H9 (cell line): ENCODE measurements at regions not wholly inside any gene's neighbourhood (a gene's known extent, or its start where the extent isn't known, plus 50 kb on each side); places are given as distances from the start of the nearest gene placed in this dataset.

ENCODE experiments used
- DNase-seq: peaks from one replicate; pipeline ENCODE4 v3.0.0-alpha.2; 2017
- H2AFZ ChIP-seq: one replicate; pipeline ENCODE4 v1.6.1; 2013; ENCODE audit warnings: mild to moderate bottlenecking, low read length, control low read depth, moderate library complexity
- H2AK5ac ChIP-seq: 2 replicates; pipeline ENCODE4 v1.6.1; 2013; ENCODE audit warnings: low read length, control low read depth, mixed read lengths; ENCODE audit not compliant: insufficient read length
- H2BK120ac ChIP-seq: one replicate; pipeline ENCODE4 v1.6.1; 2013; ENCODE audit warnings: low read depth, mild to moderate bottlenecking, low read length, control low read depth, inconsistent platforms; ENCODE audit not compliant: poor library complexity, severe bottlenecking
- H2BK12ac ChIP-seq: 2 replicates; pipeline ENCODE4 v1.6.1; 2013; ENCODE audit warnings: low read length, control low read depth, mixed read lengths, low read depth; ENCODE audit not compliant: insufficient read length
- H2BK15ac ChIP-seq: 2 replicates; pipeline ENCODE4 v1.6.1; 2013; ENCODE audit warnings: low read depth, low read length, control low read depth
- H2BK20ac ChIP-seq: one replicate; pipeline ENCODE4 v1.6.1; 2013; ENCODE audit warnings: low read depth, mild to moderate bottlenecking, low read length, control low read depth, inconsistent platforms; ENCODE audit not compliant: poor library complexity, severe bottlenecking
- H2BK5ac ChIP-seq: 2 replicates; pipeline ENCODE4 v1.6.1; 2013; ENCODE audit warnings: low read length, control low read depth, mixed read lengths; ENCODE audit not compliant: insufficient read length
- H3K14ac ChIP-seq: 2 replicates; pipeline ENCODE4 v1.6.1; 2013; ENCODE audit warnings: low read length, control low read depth; ENCODE audit not compliant: insufficient read depth
- H3K18ac ChIP-seq: 2 replicates; pipeline ENCODE4 v1.6.1; 2013; ENCODE audit warnings: low read depth, mild to moderate bottlenecking, mixed read lengths, low read length, control low read depth; ENCODE audit not compliant: insufficient read length
- H3K23ac ChIP-seq: 2 replicates; pipeline ENCODE4 v1.6.1; 2013; ENCODE audit warnings: low read length, control low read depth, mixed read lengths, low read depth; ENCODE audit not compliant: insufficient read length
- H3K23me2 ChIP-seq: 2 replicates; pipeline ENCODE4 v1.6.1; 2013; ENCODE audit warnings: low read depth, mild to moderate bottlenecking, mixed read lengths, low read length, control low read depth; ENCODE audit not compliant: insufficient read length, poor library complexity, severe bottlenecking
- H3K27ac ChIP-seq: 2 replicates; pipeline ENCODE4 v1.5.1; 2013; ENCODE audit warnings: low read length, control low read depth, mixed read lengths, low read depth; ENCODE audit not compliant: insufficient read length
- H3K27me3 ChIP-seq: 2 replicates; pipeline ENCODE4 v1.6.1; 2013; ENCODE audit warnings: low read length, control low read depth, inconsistent platforms; ENCODE audit not compliant: insufficient read depth
- H3K4ac ChIP-seq: 2 replicates; pipeline ENCODE4 v1.6.1; 2013; ENCODE audit warnings: low read depth, mild to moderate bottlenecking, control low read depth, inconsistent platforms, low read length, moderate library complexity
- H3K4me1 ChIP-seq: 2 replicates; pipeline ENCODE4 v1.6.1; 2013; ENCODE audit warnings: low read length, control low read depth, inconsistent platforms; ENCODE audit not compliant: insufficient read depth
- H3K4me2 ChIP-seq: 2 replicates; pipeline ENCODE4 v1.6.1; 2013; ENCODE audit warnings: low read length, control low read depth, mixed read lengths; ENCODE audit not compliant: insufficient read length, insufficient read depth
- H3K56ac ChIP-seq: 2 replicates; pipeline ENCODE4 v1.6.1; 2013; ENCODE audit warnings: low read depth, mild to moderate bottlenecking, mixed read lengths, low read length, control low read depth; ENCODE audit not compliant: insufficient read length
- H3K79me1 ChIP-seq: 2 replicates; pipeline ENCODE4 v1.6.1; 2013; ENCODE audit warnings: low read depth, mild to moderate bottlenecking, moderate library complexity, low read length, control low read depth, inconsistent platforms; ENCODE audit not compliant: insufficient read depth, poor library complexity, severe bottlenecking
- H3K79me2 ChIP-seq: 2 replicates; pipeline ENCODE4 v1.6.1; 2013; ENCODE audit warnings: low read length, control low read depth, inconsistent platforms; ENCODE audit not compliant: insufficient read depth
- H3K9ac ChIP-seq: 2 replicates; pipeline ENCODE4 v1.6.1; 2013; ENCODE audit warnings: low read length, control low read depth, mixed read lengths; ENCODE audit not compliant: insufficient read length; ENCODE audit errors: extremely low read depth
- H3K9me3 ChIP-seq: one replicate; pipeline ENCODE4 v1.6.1; 2013; ENCODE audit warnings: low read depth, low read length, inconsistent platforms; ENCODE audit not compliant: control insufficient read depth
- H3T11ph ChIP-seq: one replicate; pipeline ENCODE4 v1.6.1; 2013; ENCODE audit warnings: mild to moderate bottlenecking, low read length, control low read depth, inconsistent platforms
- H4K20me1 ChIP-seq: one replicate; pipeline ENCODE4 v1.6.1; 2013; ENCODE audit not compliant: control insufficient read depth, insufficient read length, insufficient read depth
- H4K5ac ChIP-seq: 2 replicates; pipeline ENCODE4 v1.6.1; 2013; ENCODE audit warnings: low read depth, mild to moderate bottlenecking, mixed read lengths, low read length, control low read depth; ENCODE audit not compliant: insufficient read length
- H4K8ac ChIP-seq: replicated peaks from 2 replicates; pipeline ENCODE4 v1.6.1; 2013; ENCODE audit warnings: low read length, control low read depth, mixed read lengths, low read depth; ENCODE audit not compliant: insufficient read length
- H4K91ac ChIP-seq: 2 replicates; pipeline ENCODE4 v1.6.1; 2013; ENCODE audit warnings: low read depth, mild to moderate bottlenecking, moderate library complexity, mixed read lengths, low read length, control low read depth; ENCODE audit not compliant: insufficient read length
- H3K27ac Mint-ChIP-seq, 3 experiments: 2 replicates in 2 of 3; 3 replicates in 1 of 3; pipeline ENCODE4 v1.8.0; 2020 to 2021; ENCODE audit warnings: mixed read lengths in 3 of 3, mild to moderate bottlenecking in 1 of 3, moderate library complexity in 1 of 3
- H3K27me3 Mint-ChIP-seq: 2 replicates; pipeline ENCODE4 v1.8.0; 2021; ENCODE audit warnings: low read depth, mild to moderate bottlenecking, moderate library complexity, mixed read lengths
- H3K36me3 Mint-ChIP-seq, 3 experiments: 2 replicates in 2 of 3; 3 replicates in 1 of 3; pipeline ENCODE4 v1.8.0; 2020 to 2021; ENCODE audit warnings: low read depth in 3 of 3, mixed read lengths in 3 of 3; ENCODE audit not compliant: insufficient read depth in 1 of 3
- H3K4me1 Mint-ChIP-seq, 2 experiments: 2 replicates each; pipeline ENCODE4 v1.8.0; 2020; ENCODE audit warnings: mixed read lengths in 2 of 2
- H3K4me3 Mint-ChIP-seq, 2 experiments: 2 replicates in 1 of 2; 3 replicates in 1 of 2; pipeline ENCODE4 v1.8.0; 2020 to 2021; ENCODE audit warnings: mild to moderate bottlenecking in 2 of 2, mixed read lengths in 2 of 2, moderate library complexity in 1 of 2
- H3K9me3 Mint-ChIP-seq, 2 experiments: 2 replicates in 1 of 2; 3 replicates in 1 of 2; pipeline ENCODE4 v1.8.0; 2020; ENCODE audit warnings: mild to moderate bottlenecking in 2 of 2, mixed read lengths in 2 of 2, moderate library complexity in 1 of 2
- WGBS: extraction: QIAGEN DNeasy Blood & Tissue Kit; methylation state at CpG from one replicate; pipeline ENCODE4 v1.1.7; 2013; ENCODE audit warnings: missing lambda C conversion rate, low lambda C conversion rate, mixed read lengths; ENCODE audit not compliant: insufficient read length; ENCODE audit errors: extremely low coverage; 5-methylcytosine and 5-hydroxymethylcytosine counted together
- TF ChIP-seq, protein P1 (sequence below): fragments of 200-600 bp; sonication (generic); conservative IDR thresholded peaks from 3 replicates; pipeline ENCODE4 v1.8.0; 2021; ENCODE audit warnings: antibody characterized with exemption, mild to moderate bottlenecking

- whole genome bisulfite sequencing = no CpG with 5 or more reads among the region's 6 CpGs
These were observed 154.4 kb downstream of the OMA1 start for GRCh38 chr1:58392083-58392482.

More at GRCh38 chr1:58392083-58392482, 154.4 kb downstream of the OMA1 start:
- Histone ChIP-seq H3K56ac (no peak overlapping the region), H2AFZ (no peak overlapping the region), H3K4ac (no peak overlapping the region), H3K14ac (no peak overlapping the region), H2AK5ac (no peak overlapping the region), H3K9ac (no peak overlapping the region), H2BK15ac (no peak overlapping the region), H3T11ph (no peak overlapping the region), H4K91ac (no peak overlapping the region), H3K27me3 (no peaks in the 10 kb centered on the region), H3K27ac (no peak overlapping the region), H4K5ac (no peak overlapping the region), H2BK20ac (no peak overlapping the region), H3K9me3 (no peaks in the 10 kb centered on the region), H2BK5ac (no peak overlapping the region), H3K18ac (no peak overlapping the region), H3K79me1 (no peaks in the 10 kb centered on the region), H2BK120ac (no peak overlapping the region), H3K23ac (no peak overlapping the region), H3K4me1 (peaks cover 18% of the 10 kb centered on the region; the same call in 1 of the 2 replicates), H2BK12ac (no peak overlapping the region), H3K4me2 (no peak overlapping the region), H3K23me2 (no peaks in the 10 kb centered on the region), H4K8ac (no peak overlapping the region), H3K79me2 (no peaks in the 10 kb centered on the region), H4K20me1 (no peaks in the 10 kb centered on the region)
- Mint-ChIP-seq H3K9me3 (no peaks in the 10 kb centered on the region), H3K27me3 (no peaks in the 10 kb centered on the region), H3K4me3 (no peak overlapping the region), H3K27ac (no peak overlapping the region), H3K36me3 (no peaks in the 10 kb centered on the region), H3K4me1 (peaks cover 29 to 32% of the 10 kb centered on the region in 2 experiments)
- TF ChIP-seq, protein P1, sequence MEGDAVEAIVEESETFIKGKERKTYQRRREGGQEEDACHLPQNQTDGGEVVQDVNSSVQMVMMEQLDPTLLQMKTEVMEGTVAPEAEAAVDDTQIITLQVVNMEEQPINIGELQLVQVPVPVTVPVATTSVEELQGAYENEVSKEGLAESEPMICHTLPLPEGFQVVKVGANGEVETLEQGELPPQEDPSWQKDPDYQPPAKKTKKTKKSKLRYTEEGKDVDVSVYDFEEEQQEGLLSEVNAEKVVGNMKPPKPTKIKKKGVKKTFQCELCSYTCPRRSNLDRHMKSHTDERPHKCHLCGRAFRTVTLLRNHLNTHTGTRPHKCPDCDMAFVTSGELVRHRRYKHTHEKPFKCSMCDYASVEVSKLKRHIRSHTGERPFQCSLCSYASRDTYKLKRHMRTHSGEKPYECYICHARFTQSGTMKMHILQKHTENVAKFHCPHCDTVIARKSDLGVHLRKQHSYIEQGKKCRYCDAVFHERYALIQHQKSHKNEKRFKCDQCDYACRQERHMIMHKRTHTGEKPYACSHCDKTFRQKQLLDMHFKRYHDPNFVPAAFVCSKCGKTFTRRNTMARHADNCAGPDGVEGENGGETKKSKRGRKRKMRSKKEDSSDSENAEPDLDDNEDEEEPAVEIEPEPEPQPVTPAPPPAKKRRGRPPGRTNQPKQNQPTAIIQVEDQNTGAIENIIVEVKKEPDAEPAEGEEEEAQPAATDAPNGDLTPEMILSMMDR = no peak
- DNase-seq = no peak
